HL-60 (cell line): ENCODE measurements at regions not wholly inside any gene's neighbourhood (a gene's known extent, or its start where the extent isn't known, plus 50 kb on each side); places are given as distances from the start of the nearest gene placed in this dataset.

ENCODE experiments used
- GABPA ChIP-seq: IDR thresholded peaks from 2 replicates; pipeline ENCODE4 v1.6.1; 2012; ENCODE audit warnings: low read depth
- TF ChIP-seq, protein P1 (sequence below): IDR thresholded peaks from one replicate; pipeline ENCODE4 v1.5.1; 2011; ENCODE audit warnings: low read length, control low read depth, inconsistent platforms; ENCODE audit not compliant: insufficient read depth

- TF ChIP-seq, protein P1, sequence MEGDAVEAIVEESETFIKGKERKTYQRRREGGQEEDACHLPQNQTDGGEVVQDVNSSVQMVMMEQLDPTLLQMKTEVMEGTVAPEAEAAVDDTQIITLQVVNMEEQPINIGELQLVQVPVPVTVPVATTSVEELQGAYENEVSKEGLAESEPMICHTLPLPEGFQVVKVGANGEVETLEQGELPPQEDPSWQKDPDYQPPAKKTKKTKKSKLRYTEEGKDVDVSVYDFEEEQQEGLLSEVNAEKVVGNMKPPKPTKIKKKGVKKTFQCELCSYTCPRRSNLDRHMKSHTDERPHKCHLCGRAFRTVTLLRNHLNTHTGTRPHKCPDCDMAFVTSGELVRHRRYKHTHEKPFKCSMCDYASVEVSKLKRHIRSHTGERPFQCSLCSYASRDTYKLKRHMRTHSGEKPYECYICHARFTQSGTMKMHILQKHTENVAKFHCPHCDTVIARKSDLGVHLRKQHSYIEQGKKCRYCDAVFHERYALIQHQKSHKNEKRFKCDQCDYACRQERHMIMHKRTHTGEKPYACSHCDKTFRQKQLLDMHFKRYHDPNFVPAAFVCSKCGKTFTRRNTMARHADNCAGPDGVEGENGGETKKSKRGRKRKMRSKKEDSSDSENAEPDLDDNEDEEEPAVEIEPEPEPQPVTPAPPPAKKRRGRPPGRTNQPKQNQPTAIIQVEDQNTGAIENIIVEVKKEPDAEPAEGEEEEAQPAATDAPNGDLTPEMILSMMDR: no peak
- no peak for TF ChIP-seq GABPA
These were observed 82.1 kb upstream of the SLC7A1 start for GRCh38 chr13:29677627-29678026.
